Bronchial epithelial cell (primary cell): ENCODE measurements at regions not wholly inside any gene's neighbourhood (a gene's known extent, or its start where the extent isn't known, plus 50 kb on each side); places are given as distances from the start of the nearest gene placed in this dataset.
"Not testable (repeated sequence)": the region's sequence is repeated elsewhere in the genome, so short reads cannot be mapped to it uniquely, and the experiment has no call there.

Source experiments
- DNase-seq: peaks from one replicate; pipeline ENCODE4 v3.0.0-alpha.2; 2010; ENCODE audit warnings: low read depth
- FAIRE-seq: peaks from 2 replicates; lab custom pipeline; 2011; peaks lifted over from hg19 to GRCh38; lab: Jason Lieb, UNC
- H3K27me3 ChIP-seq: 2 replicates; pipeline ENCODE4 v1.5.1; 2011; ENCODE audit warnings: low read length; ENCODE audit not compliant: control insufficient read depth, insufficient read depth
- H3K36me3 ChIP-seq: 2 replicates; pipeline ENCODE4 v1.5.1; 2011; ENCODE audit warnings: low read length; ENCODE audit not compliant: control insufficient read depth, insufficient read depth
- H3K4me3 ChIP-seq: 2 replicates; pipeline ENCODE4 v1.5.1; 2011; ENCODE audit warnings: mild to moderate bottlenecking, low read depth, low read length, control low read depth
- TF ChIP-seq, protein P1 (sequence below): IDR thresholded peaks from 2 replicates; pipeline ENCODE4 v1.5.1; 2011; ENCODE audit warnings: mild to moderate bottlenecking, moderate library complexity, low read length, control low read depth, inconsistent platforms; ENCODE audit not compliant: insufficient read depth, severe bottlenecking

DNA sequence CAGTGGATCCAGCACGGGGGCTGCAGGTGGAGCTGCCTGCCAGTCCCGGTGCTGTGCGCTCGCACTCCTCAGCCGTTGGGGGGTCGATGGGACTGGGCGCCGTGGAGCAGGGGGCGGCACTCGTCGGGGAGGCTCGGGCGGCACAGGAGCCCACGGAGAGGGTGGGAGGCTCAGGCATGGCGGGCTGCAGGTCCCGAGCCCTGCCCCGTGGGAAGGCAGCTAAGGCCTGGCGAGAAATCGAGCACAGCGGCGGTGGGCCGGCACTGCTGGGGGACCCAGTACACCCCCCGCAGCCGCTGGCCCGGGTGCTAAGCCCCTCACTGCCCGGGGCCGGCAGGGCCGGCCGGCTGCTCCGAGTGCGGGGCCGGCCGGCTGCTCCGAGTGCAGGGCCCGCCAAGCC, 52.3 kb upstream of the MARK1 start:
- H3K27me3 ChIP-seq, FAIRE-seq, H3K4me3 ChIP-seq, H3K36me3 ChIP-seq, DNase-seq: not testable (repeated sequence)

DNA sequence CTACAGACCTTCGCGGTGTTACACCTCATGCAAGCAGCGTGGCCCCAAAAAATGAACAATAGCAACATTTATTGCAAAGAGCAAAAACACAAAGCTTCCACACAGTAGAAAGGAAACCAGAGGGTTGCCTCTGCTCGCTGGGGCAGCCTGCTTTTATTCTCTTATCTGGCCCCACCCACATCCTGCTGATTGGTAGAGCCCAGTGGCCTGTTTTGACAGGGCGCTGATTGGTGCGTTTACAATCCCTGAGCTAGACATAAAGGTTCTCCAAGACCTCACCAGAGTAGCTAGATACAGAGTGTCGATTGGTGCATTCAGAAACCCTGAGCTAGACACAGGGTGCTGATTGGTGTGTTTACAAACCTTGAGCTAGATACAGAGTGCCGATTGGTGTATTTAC, 52.8 kb upstream of the MARK1 start:
- not testable (repeated sequence) for H3K27me3 ChIP-seq, DNase-seq, H3K36me3 ChIP-seq, FAIRE-seq, H3K4me3 ChIP-seq

DNA sequence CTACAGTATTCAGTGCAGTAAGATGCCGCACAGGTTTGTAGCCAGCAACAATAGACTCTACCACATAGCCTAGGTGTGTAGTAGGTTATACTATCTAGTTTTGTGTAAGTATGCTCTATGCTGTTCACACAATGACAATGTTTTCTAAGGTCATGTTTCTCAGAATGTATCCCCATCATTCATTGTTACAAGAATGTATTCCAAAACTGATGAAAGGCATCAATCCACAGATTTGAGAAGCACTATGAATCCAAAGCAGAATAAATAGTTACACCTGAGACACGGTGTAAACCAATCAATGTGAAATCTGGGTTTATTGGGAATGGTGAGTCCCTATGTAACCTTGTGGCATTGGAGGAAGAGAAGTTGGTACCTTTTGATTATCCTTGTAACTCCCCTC, 54.5 kb upstream of the MARK1 start:
- FAIRE-seq = no peak

DNA sequence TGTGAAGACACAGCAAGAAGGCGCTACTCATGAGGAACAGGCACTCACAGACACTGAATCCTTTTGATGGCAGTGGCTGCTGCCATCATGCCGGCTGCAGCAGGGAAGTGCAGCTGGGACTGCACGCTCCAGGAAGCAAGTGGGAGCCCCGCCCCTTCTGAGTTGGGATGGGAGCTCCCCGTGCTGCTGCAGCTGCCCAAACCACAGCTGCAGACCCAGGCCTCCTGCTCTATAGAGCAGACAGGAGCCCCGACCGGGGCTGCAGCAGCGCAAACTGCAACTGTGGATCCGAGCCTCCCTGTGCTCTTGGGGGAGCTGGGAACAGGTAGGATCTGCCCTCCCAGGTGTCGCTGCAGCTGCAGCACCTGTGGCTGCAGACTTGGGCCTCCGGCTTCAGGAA, 65.2 kb upstream of the MARK1 start:
- no peak for DNase-seq
- H3K36me3 ChIP-seq = no peaks in the 10 kb centered on the region
- FAIRE-seq = no peak
- TF ChIP-seq, protein P1, sequence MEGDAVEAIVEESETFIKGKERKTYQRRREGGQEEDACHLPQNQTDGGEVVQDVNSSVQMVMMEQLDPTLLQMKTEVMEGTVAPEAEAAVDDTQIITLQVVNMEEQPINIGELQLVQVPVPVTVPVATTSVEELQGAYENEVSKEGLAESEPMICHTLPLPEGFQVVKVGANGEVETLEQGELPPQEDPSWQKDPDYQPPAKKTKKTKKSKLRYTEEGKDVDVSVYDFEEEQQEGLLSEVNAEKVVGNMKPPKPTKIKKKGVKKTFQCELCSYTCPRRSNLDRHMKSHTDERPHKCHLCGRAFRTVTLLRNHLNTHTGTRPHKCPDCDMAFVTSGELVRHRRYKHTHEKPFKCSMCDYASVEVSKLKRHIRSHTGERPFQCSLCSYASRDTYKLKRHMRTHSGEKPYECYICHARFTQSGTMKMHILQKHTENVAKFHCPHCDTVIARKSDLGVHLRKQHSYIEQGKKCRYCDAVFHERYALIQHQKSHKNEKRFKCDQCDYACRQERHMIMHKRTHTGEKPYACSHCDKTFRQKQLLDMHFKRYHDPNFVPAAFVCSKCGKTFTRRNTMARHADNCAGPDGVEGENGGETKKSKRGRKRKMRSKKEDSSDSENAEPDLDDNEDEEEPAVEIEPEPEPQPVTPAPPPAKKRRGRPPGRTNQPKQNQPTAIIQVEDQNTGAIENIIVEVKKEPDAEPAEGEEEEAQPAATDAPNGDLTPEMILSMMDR = no peak
- H3K4me3 ChIP-seq = no peak overlapping the region
- no peaks in the 10 kb centered on the region for H3K27me3 ChIP-seq

More for the DNA sequence above, 54.5 kb upstream of the MARK1 start:
- no peak overlapping the region for H3K4me3 ChIP-seq
- H3K36me3 ChIP-seq = no peaks in the 10 kb centered on the region
- TF ChIP-seq, protein P1 = no peak
- DNase-seq = no peak
- no peaks in the 10 kb centered on the region for H3K27me3 ChIP-seq

DNA sequence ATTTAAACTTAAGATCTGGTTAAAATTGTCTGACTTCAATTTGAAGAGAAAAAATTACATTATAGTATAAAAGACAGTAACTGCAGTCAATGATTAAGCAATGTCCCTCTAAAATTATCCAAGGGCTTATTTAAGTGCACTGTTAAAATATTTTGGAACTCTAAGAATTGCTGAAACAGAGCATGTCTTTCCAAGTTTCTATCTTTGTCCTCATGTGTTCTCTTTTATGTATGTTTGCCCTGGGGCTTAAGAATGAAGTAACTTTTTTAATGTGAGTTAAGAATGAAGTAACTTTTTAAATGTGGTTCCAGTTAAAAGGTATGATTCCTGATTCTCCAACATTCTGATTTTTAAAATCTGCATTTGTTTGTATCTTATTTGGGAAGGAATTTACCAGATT, 69.0 kb upstream of the MARK1 start:
- no peak overlapping the region for H3K4me3 ChIP-seq
- TF ChIP-seq, protein P1 = no peak
- no peaks in the 10 kb centered on the region for H3K27me3 ChIP-seq
- DNase-seq (no peak), FAIRE-seq (no peak)
- no peaks in the 10 kb centered on the region for H3K36me3 ChIP-seq

DNA sequence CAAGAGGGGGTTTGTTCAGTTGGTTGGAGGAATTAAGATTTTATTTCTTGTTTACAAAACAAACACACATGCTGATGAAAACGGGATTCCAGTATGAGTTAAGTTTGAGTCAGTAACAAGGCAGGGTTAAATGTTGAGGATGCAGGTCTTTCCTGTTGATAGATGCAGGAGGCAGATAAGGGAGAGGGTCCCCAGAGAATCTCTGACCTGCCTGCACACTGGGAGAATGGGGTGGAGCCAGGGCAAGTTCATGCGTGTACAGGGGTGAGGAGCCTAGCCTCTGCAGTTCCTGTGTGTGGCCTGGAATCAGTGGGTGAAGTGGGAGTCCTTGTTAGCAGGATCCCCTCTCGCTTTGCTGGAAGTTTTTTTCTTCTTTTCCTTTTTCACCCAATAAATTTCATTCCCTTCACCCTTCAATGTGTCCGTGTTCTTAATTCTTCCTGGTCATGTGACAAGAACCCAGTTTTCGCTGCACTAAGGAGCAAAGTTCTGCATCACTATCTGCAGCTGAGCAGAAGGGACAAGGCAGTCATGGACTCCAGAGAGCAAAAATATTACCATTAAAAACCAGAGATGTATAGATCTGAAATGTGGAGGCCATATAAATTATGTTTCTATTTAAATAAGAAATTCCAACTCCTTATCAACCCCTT, 69.9 kb upstream of the MARK1 start:
- peak; percentile 21 for DNase-seq
- FAIRE-seq = no peak
- no peaks in the 10 kb centered on the region for H3K27me3 ChIP-seq
- no peak overlapping the region for H3K4me3 ChIP-seq
- TF ChIP-seq, protein P1 = no peak
- H3K36me3 ChIP-seq = no peaks in the 10 kb centered on the region

DNA sequence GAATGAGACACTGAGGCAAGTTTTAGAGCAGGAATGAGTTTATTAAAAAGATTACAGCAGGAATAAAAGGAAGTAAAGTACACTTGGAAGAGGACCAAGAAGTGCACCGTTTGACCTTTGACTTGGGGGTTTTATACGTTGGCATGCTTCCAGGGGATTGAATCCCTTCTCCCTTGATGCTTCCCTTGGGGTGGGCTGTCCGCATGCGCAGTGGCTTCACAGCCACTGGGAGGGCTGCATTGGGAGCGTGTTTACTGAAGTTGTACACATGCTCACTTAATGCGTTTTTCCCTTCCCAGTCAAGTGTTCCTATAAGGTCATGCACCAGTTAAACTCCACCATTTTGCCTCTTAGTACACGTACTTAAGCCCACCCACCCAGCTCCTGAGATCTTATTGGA, 72.4 kb upstream of the MARK1 start:
- H3K36me3 ChIP-seq = no peaks in the 10 kb centered on the region
- no peaks in the 10 kb centered on the region for H3K27me3 ChIP-seq
- no peak for DNase-seq
- TF ChIP-seq, protein P1 = no peak
- FAIRE-seq = no peak
- no peak overlapping the region for H3K4me3 ChIP-seq
